ENCODE measurements at regions not wholly inside any gene's neighbourhood (a gene's known extent, or its start where the extent isn't known, plus 50 kb on each side); places are given as distances from the start of the nearest gene placed in this dataset.

GRCh38 chr1:189510827-189511226, 966.8 kb downstream of the BRINP3 start:
- DNase-seq = no peak

GRCh38 chr1:189513091-189513490, 964.6 kb downstream of the BRINP3 start:
- DNase-seq = no peak

GRCh38 chr1:189522441-189522840, 955.2 kb downstream of the BRINP3 start:
- no peak for DNase-seq

GRCh38 chr1:189524501-189524900, 953.2 kb downstream of the BRINP3 start:
- DNase-seq = no peak

GRCh38 chr1:189530162-189530561, 947.5 kb downstream of the BRINP3 start:
- no peak for DNase-seq

- no peak for DNase-seq
Observed at GRCh38 chr1:189538271-189538670, 939.4 kb downstream of the BRINP3 start.

GRCh38 chr1:189550498-189550897, 927.2 kb downstream of the BRINP3 start:
- no peak for DNase-seq

- DNase-seq = no peak
Observed at GRCh38 chr1:189563784-189564183, 913.9 kb downstream of the BRINP3 start.

GRCh38 chr1:189567890-189568289, 909.8 kb downstream of the BRINP3 start:
- no peak for DNase-seq

GRCh38 chr1:189596197-189596596, 881.5 kb downstream of the BRINP3 start:
- DNase-seq = no peak

- no peak for DNase-seq
Observed at GRCh38 chr1:189597083-189597482, 880.6 kb downstream of the BRINP3 start.

- DNase-seq = no peak
Observed at GRCh38 chr1:189605226-189605625, 872.4 kb downstream of the BRINP3 start.

GRCh38 chr1:189606047-189606446, 871.6 kb downstream of the BRINP3 start:
- no peak for DNase-seq

GRCh38 chr1:189606795-189607476, 870.7 kb downstream of the BRINP3 start:
- DNase-seq = no peak

GRCh38 chr1:189607477-189608096, 870.1 kb downstream of the BRINP3 start:
- DNase-seq = no peak

- DNase-seq = no peak
Observed at GRCh38 chr1:189609167-189609566, 868.5 kb downstream of the BRINP3 start.

- DNase-seq = no peak
Observed at GRCh38 chr1:189616893-189617292, 860.8 kb downstream of the BRINP3 start.

- no peak for DNase-seq
Observed at GRCh38 chr1:189619682-189620332, 857.9 kb downstream of the BRINP3 start.

GRCh38 chr1:189620471-189620870, 857.2 kb downstream of the BRINP3 start:
- no peak for DNase-seq

GRCh38 chr1:189623336-189623735, 854.3 kb downstream of the BRINP3 start:
- DNase-seq = no peak

- no peak for DNase-seq
Observed at GRCh38 chr1:189627427-189627826, 850.2 kb downstream of the BRINP3 start.

- no peak for DNase-seq
Observed at GRCh38 chr1:189628857-189629256, 848.8 kb downstream of the BRINP3 start.

- no peak for DNase-seq
Observed at GRCh38 chr1:189633658-189634057, 844.0 kb downstream of the BRINP3 start.

All from right lung (tissue), 2 donors.